ENCODE measurements at regions not wholly inside any gene's neighbourhood (a gene's known extent, or its start where the extent isn't known, plus 50 kb on each side); places are given as distances from the start of the nearest gene placed in this dataset.
A peak's percentile ranks its signal among the peaks of the same experiment; 100 is the strongest.

DNA sequence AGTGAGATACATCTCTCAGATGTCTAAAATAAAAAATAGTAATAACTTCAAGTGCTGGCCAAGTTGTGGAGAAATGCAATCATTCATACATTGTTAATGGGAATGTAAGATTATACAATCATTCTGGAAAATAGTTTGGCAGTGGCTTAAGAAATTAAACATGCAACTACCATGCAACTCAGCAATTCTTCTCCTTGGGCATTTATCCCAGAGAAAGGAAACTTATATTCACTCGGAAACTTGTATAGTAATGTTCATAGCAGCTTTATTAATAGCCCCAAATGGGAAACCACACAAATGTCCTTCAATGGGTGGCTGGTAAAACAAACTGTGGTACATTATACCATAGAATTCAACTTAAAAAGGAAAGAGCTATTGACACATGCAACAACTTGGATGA lies 274.0 kb upstream of the SPRED2 start:
- Mint-ChIP-seq H3K4me1 (peaks cover under 1% of the 10 kb centered on the region), H3K27ac (no peak overlapping the region), H3K36me3 (ENCODE audit: low read depth) (no peaks in the 10 kb centered on the region), H3K4me3 (no peak overlapping the region), H3K9me3 (peaks cover 8% of the 10 kb centered on the region), H3K27me3 (ENCODE audit: low read depth) (no peaks in the 10 kb centered on the region)
- TF ChIP-seq, protein P1, sequence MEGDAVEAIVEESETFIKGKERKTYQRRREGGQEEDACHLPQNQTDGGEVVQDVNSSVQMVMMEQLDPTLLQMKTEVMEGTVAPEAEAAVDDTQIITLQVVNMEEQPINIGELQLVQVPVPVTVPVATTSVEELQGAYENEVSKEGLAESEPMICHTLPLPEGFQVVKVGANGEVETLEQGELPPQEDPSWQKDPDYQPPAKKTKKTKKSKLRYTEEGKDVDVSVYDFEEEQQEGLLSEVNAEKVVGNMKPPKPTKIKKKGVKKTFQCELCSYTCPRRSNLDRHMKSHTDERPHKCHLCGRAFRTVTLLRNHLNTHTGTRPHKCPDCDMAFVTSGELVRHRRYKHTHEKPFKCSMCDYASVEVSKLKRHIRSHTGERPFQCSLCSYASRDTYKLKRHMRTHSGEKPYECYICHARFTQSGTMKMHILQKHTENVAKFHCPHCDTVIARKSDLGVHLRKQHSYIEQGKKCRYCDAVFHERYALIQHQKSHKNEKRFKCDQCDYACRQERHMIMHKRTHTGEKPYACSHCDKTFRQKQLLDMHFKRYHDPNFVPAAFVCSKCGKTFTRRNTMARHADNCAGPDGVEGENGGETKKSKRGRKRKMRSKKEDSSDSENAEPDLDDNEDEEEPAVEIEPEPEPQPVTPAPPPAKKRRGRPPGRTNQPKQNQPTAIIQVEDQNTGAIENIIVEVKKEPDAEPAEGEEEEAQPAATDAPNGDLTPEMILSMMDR (IDR thresholded peaks at IDR 0.05; ENCODE audit: unreplicated experiment in 3 of 3), result no peak

DNA sequence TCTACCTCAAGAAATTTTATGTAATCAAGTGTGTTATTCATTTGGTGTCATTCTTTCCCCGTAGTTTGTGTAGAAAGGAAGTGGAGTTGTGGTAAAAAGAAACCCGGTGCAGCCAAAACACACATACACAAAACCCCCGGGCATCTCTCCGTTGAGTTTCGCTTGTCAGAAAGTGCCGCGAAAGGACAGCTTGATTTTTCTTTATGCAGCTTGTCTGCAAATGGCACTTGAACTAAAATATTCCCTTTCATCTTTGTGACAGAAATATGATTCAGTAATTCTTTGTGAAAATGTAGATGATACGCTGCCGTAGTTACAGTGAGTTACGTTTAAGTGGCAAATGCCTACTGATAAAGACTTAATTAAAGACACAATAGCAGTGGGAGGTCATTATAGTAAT lies 268.8 kb upstream of the SPRED2 start:
- H3K27me3 Mint-ChIP-seq (ENCODE audit: low read depth), result no peaks in the 10 kb centered on the region
- H3K27ac Mint-ChIP-seq, result peak overlapping the region in 2 of 3 experiments; percentile 55 to 73
- H3K36me3 Mint-ChIP-seq (ENCODE audit: low read depth), result no peaks in the 10 kb centered on the region
- peaks cover 27% of the 10 kb centered on the region for H3K4me1 Mint-ChIP-seq
- TF ChIP-seq, protein P1 (IDR thresholded peaks at IDR 0.05; ENCODE audit: unreplicated experiment in 3 of 3), result no peak
- no peak overlapping the region for H3K4me3 Mint-ChIP-seq
- H3K9me3 Mint-ChIP-seq, result peaks cover 2% of the 10 kb centered on the region

DNA sequence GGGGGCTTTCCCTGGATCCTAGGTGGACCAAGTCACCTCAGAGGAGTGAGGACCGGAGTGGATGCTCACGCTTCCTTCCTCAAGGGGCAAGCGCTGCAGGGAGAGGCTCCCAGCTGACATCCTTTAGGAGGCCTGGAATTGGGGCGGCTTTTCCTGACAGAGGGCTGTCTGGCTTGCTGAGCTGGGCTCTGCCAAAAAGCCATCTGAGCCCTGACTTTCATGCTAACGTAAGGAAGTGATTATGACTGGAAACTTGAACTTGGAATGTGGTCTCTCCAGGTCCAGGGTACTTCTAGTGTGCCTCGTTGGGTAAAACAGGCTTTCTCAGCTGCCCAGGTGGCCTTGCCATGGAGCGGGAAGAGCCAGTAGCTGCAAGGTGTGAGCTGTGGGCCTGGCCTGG lies 268.3 kb upstream of the SPRED2 start:
- Mint-ChIP-seq H3K9me3 (peaks cover 2% of the 10 kb centered on the region), H3K36me3 (ENCODE audit: low read depth) (no peaks in the 10 kb centered on the region), H3K27me3 (ENCODE audit: low read depth) (no peaks in the 10 kb centered on the region), H3K4me1 (peaks cover 32% of the 10 kb centered on the region), H3K27ac (peak overlapping the region in 2 of 3 experiments; percentile 55 to 73), H3K4me3 (no peak overlapping the region)
- TF ChIP-seq, protein P1 (IDR thresholded peaks at IDR 0.05; ENCODE audit: unreplicated experiment in 3 of 3), result no peak

DNA sequence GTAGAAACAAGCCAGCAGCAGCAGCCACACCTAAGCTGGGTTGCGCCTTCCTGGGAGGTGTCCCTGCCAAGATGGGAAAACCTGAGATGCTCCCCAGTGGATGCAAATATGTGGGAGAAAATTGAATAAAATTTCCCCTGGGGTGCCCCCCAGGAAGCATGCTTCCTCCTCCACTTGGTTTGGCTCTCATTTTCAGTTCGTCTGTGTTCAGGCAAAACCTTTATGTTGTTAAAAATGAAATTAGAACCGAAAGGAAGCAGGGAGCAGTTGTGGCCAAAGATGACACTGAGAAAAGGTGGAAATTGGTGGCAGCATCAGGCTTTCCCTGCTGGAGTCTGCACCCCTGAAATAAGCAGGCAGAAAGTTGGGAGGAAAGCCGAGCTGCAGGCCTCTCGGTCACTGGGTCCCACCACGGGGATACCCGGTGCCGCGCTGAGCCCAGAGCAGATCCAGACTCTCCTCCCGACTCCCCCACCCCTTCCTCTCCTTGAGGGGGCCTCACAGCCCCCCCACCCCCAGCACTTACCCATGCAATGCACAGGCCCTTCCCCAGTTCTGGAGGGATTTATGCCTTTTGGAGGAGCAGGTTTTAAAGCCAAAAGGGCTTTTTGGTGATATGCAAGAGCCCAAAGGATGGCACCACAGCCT lies 267.7 kb upstream of the SPRED2 start:
- Mint-ChIP-seq H3K36me3 (ENCODE audit: low read depth) (no peaks in the 10 kb centered on the region), H3K4me3 (no peak overlapping the region), H3K27me3 (ENCODE audit: low read depth) (no peaks in the 10 kb centered on the region), H3K9me3 (peaks cover 2% of the 10 kb centered on the region), H3K27ac (peak overlapping the region in 2 of 3 experiments; percentile 45 to 49), H3K4me1 (peaks cover 36% of the 10 kb centered on the region)
- TF ChIP-seq, protein P1 (IDR thresholded peaks at IDR 0.05; ENCODE audit: unreplicated experiment in 3 of 3), result no peak

DNA sequence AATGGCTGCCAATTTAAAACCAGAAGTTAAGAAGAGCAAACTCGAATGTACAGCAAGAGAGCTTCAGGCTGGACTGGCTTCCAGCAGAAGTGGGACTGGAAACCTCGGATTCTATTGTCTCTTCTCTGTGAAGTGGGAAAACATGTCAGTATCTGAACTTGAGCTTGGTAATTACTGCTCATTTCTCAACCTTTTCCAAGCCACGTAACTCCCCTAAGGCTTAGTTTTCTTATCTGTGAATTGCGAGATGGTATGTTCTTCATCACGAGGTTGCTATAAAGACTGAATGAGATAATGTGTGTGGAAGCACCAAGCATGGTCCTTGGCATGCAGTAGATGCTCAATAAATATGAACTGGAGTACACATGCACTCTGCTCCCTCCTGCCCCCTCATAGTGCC lies 259.4 kb upstream of the SPRED2 start:
- Mint-ChIP-seq H3K4me3 (no peak overlapping the region), H3K27me3 (ENCODE audit: low read depth) (peaks cover 5% of the 10 kb centered on the region), H3K9me3 (no peaks in the 10 kb centered on the region), H3K27ac (peak overlapping the region in 2 of 3 experiments; percentile 7 to 43), H3K36me3 (ENCODE audit: low read depth) (no peaks in the 10 kb centered on the region), H3K4me1 (peaks cover 34% of the 10 kb centered on the region)
- TF ChIP-seq, protein P1 (IDR thresholded peaks at IDR 0.05; ENCODE audit: unreplicated experiment in 3 of 3), result no peak

All from nephron (organoid).